ENCODE measurements at regions not wholly inside any gene's neighbourhood (a gene's known extent, or its start where the extent isn't known, plus 50 kb on each side); places are given as distances from the start of the nearest gene placed in this dataset.

DNA sequence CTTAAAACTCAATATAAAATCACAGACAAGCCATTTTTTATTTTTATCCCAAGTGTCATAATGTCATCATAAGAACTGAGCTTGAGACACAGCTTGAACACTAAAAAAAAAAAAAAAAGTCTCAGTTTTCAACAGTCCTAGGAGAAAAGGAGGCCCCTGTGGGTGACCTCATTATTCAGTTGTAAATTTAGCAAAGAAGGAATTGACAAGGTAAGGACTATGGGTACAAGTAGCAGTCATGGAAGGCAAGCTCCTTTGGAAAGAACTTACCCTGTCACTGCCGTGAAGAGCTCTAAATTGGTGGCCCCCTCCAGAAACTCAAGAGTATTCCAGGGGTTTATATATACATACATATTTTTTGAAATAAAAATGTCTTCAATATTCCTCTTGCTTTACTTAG, 864.4 kb upstream of the KCND2 start:
- TF ChIP-seq, protein P1, sequence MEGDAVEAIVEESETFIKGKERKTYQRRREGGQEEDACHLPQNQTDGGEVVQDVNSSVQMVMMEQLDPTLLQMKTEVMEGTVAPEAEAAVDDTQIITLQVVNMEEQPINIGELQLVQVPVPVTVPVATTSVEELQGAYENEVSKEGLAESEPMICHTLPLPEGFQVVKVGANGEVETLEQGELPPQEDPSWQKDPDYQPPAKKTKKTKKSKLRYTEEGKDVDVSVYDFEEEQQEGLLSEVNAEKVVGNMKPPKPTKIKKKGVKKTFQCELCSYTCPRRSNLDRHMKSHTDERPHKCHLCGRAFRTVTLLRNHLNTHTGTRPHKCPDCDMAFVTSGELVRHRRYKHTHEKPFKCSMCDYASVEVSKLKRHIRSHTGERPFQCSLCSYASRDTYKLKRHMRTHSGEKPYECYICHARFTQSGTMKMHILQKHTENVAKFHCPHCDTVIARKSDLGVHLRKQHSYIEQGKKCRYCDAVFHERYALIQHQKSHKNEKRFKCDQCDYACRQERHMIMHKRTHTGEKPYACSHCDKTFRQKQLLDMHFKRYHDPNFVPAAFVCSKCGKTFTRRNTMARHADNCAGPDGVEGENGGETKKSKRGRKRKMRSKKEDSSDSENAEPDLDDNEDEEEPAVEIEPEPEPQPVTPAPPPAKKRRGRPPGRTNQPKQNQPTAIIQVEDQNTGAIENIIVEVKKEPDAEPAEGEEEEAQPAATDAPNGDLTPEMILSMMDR (IDR thresholded peaks at IDR 0.05): no peak
- TF ChIP-seq HOXB5 (CRISPR knock-in tag; IDR thresholded peaks at IDR 0.05): no peak
